IMR-90 (cell line): ENCODE measurements at regions not wholly inside any gene's neighbourhood (a gene's known extent, or its start where the extent isn't known, plus 50 kb on each side); places are given as distances from the start of the nearest gene placed in this dataset.

ENCODE experiments used
- ATAC-seq: fragments of 200-7000 bp; cut with Tn5 transposase; 2 replicates; pipeline ENCODE4 v1.9.1; 2020; ENCODE audit warnings: low read depth, mild to moderate bottlenecking, moderate library complexity
- BruUV-seq: library from RNA; stranded (reverse); fragments of 400-500 nt; replicated peaks from 2 replicates; lab custom pipeline; 2021; lab: Mats Ljungman, UMichigan
- CTCF ChIA-PET: fragments of 300-600 bp; formaldehyde crosslinking; extraction: SDS; loops from one replicate; lab custom pipeline; 2021; ENCODE audit warnings: antibody characterized with exemption; lab: Yijun Ruan, JAX
- POLR2A ChIA-PET: fragments of 300-600 bp; sonication (Branson Sonifier 250); formaldehyde crosslinking; loops from one replicate; lab custom pipeline; 2022; ENCODE audit warnings: antibody characterized with exemption; ENCODE audit not compliant: unreplicated experiment; lab: Charles Lee
- DNase-seq: peaks from one replicate; pipeline ENCODE4 v3.0.0; 2013
- H2AFZ ChIP-seq: replicated peaks from 2 replicates; pipeline ENCODE3; 2013; ENCODE audit warnings: low read length, mild to moderate bottlenecking; ENCODE audit not compliant: poor library complexity
- H2AK5ac ChIP-seq: 2 replicates; pipeline ENCODE4 v1.6.1; 2013; ENCODE audit warnings: low read depth, low read length, inconsistent platforms
- H2AK9ac ChIP-seq: replicated peaks from 2 replicates; pipeline ENCODE3; 2013; ENCODE audit warnings: mild to moderate bottlenecking, low read depth, low read length, moderate library complexity; ENCODE audit not compliant: poor library complexity
- H2BK120ac ChIP-seq: 2 replicates; pipeline ENCODE4 v1.6.1; 2013; ENCODE audit warnings: low read depth, low read length, inconsistent platforms
- H2BK15ac ChIP-seq: 3 replicates; pipeline ENCODE4 v1.6.1; 2013; ENCODE audit warnings: low read depth, low read length, inconsistent platforms
- H2BK20ac ChIP-seq: 2 replicates; pipeline ENCODE4 v1.6.1; 2013; ENCODE audit warnings: low read depth, mild to moderate bottlenecking, inconsistent platforms, low read length, moderate library complexity
- H2BK5ac ChIP-seq: 2 replicates; pipeline ENCODE4 v1.6.1; 2013; ENCODE audit warnings: mild to moderate bottlenecking, low read depth, low read length, inconsistent platforms; ENCODE audit not compliant: poor library complexity, severe bottlenecking
- H3K14ac ChIP-seq: replicated peaks from 2 replicates; pipeline ENCODE4 v1.6.1; 2013; ENCODE audit warnings: low read depth, low read length, inconsistent platforms
- H3K18ac ChIP-seq: 2 replicates; pipeline ENCODE4 v1.6.1; 2013; ENCODE audit warnings: low read depth, low read length, control low read depth
- H3K23ac ChIP-seq: 2 replicates; pipeline ENCODE4 v1.6.1; 2013; ENCODE audit warnings: low read depth, low read length, inconsistent platforms
- H3K27ac ChIP-seq: 2 replicates; pipeline ENCODE4 v1.5.1; 2013; ENCODE audit warnings: mild to moderate bottlenecking, control low read depth, low read length; ENCODE audit not compliant: insufficient read depth
- H3K27me3 ChIP-seq: 2 replicates; pipeline ENCODE4 v1.6.1; 2013; ENCODE audit warnings: low read length; ENCODE audit not compliant: control insufficient read depth, insufficient read depth
- H3K36me3 ChIP-seq: 2 replicates; pipeline ENCODE4 v1.6.1; 2013; ENCODE audit warnings: low read length, mixed read lengths; ENCODE audit not compliant: control insufficient read depth, insufficient read depth
- H3K4ac ChIP-seq: 2 replicates; pipeline ENCODE4 v1.6.1; 2013; ENCODE audit warnings: low read depth, low read length, inconsistent platforms
- H3K4me1 ChIP-seq: 2 replicates; pipeline ENCODE4 v1.6.1; 2013; ENCODE audit warnings: low read length, mixed read lengths; ENCODE audit not compliant: control insufficient read depth, insufficient read depth
- H3K4me2 ChIP-seq: 2 replicates; pipeline ENCODE4 v1.6.1; 2013; ENCODE audit warnings: low read depth, mild to moderate bottlenecking, control low read depth, low read length, moderate library complexity
- H3K4me3 ChIP-seq: 2 replicates; pipeline ENCODE4 v1.5.1; 2013; ENCODE audit warnings: low read depth, mild to moderate bottlenecking, control low read depth, low read length, moderate library complexity; ENCODE audit not compliant: insufficient read depth
- H3K56ac ChIP-seq: 2 replicates; pipeline ENCODE4 v1.6.1; 2013; ENCODE audit warnings: low read length, inconsistent platforms; ENCODE audit not compliant: insufficient read depth; ENCODE audit errors: extremely low read depth
- H3K79me1 ChIP-seq, 2 experiments: 2 replicates each; pipeline ENCODE4 v1.6.1; 2013; ENCODE audit warnings: low read length in 2 of 2, inconsistent platforms in 1 of 2, low read depth in 1 of 2
- H3K9ac ChIP-seq: 2 replicates; pipeline ENCODE4 v1.6.1; 2013; ENCODE audit warnings: low read depth, low read length, control low read depth
- H3K9me1 ChIP-seq: 2 replicates; pipeline ENCODE4 v1.6.1; 2013; ENCODE audit warnings: low read length, inconsistent platforms; ENCODE audit not compliant: insufficient read depth
- H3K9me3 ChIP-seq: 2 replicates; pipeline ENCODE4 v1.6.1; 2013; ENCODE audit warnings: low read length; ENCODE audit not compliant: control insufficient read depth, insufficient read depth
- H4K20me1 ChIP-seq: 2 replicates; pipeline ENCODE4 v1.6.1; 2013; ENCODE audit warnings: low read length, inconsistent platforms; ENCODE audit not compliant: insufficient read depth
- H4K5ac ChIP-seq: 2 replicates; pipeline ENCODE4 v1.6.1; 2013; ENCODE audit warnings: mild to moderate bottlenecking, low read depth, low read length, control low read depth
- H4K8ac ChIP-seq, 2 experiments: 2 replicates each; pipeline ENCODE4 v1.6.1; 2013; ENCODE audit warnings: low read depth in 2 of 2, low read length in 2 of 2, control low read depth in 1 of 2, inconsistent platforms in 1 of 2
- H4K91ac ChIP-seq: 2 replicates; pipeline ENCODE4 v1.6.1; 2013; ENCODE audit warnings: low read depth, low read length, inconsistent platforms; ENCODE audit not compliant: insufficient read depth
- BHLHE40 ChIP-seq: fragments of 150-350 bp; IDR thresholded peaks from 2 replicates; pipeline ENCODE4 v1.6.1; 2016; ENCODE audit warnings: mild to moderate bottlenecking, low read depth, low read length
- CHD1 ChIP-seq: IDR thresholded peaks from 2 replicates; pipeline ENCODE4 v1.6.1; 2012; ENCODE audit warnings: low read depth, low read length, improper control_type of control experiment
- MAFK ChIP-seq: IDR thresholded peaks from 2 replicates; pipeline ENCODE4 v1.6.1; 2012; ENCODE audit warnings: low read depth, low read length, improper control_type of control experiment
- MAZ ChIP-seq: IDR thresholded peaks from 2 replicates; pipeline ENCODE4 v1.6.1; 2012; ENCODE audit warnings: low read depth, mild to moderate bottlenecking, low read length, improper control_type of control experiment, moderate library complexity, borderline replicate concordance
- MXI1 ChIP-seq: IDR thresholded peaks from 2 replicates; pipeline ENCODE4 v1.6.1; 2012; ENCODE audit warnings: low read depth, mild to moderate bottlenecking, low read length, moderate library complexity, borderline replicate concordance
- NFE2L2 ChIP-seq: fragments of 150-350 bp; IDR thresholded peaks from 2 replicates; pipeline ENCODE4 v1.6.1; 2016; ENCODE audit warnings: low read depth, mild to moderate bottlenecking, low read length
- POLR2A ChIP-seq: IDR thresholded peaks from 2 replicates; pipeline ENCODE4 v1.6.1; 2012; ENCODE audit warnings: mild to moderate bottlenecking, low read depth, low read length
- dilution Hi-C: fragments of 300-500 bp; cut with HindIII; formaldehyde crosslinking; loops from one replicate; pipeline ENCODE4 v1.14.3; 2018; ENCODE audit warnings: low sequenced_read_pairs; ENCODE audit not compliant: unreplicated experiment
- in situ Hi-C: fragments of 300-500 bp; cut with MboI; formaldehyde crosslinking; loops from 3 replicates; pipeline ENCODE4 v1.14.3; 2019; ENCODE audit warnings: low sequenced_read_pairs, inconsistent platforms, mixed read lengths
- intact Hi-C: fragments of 100-400 bp; cut with micrococcal nuclease; formaldehyde crosslinking; loops from 2 replicates; pipeline ENCODE4 v1.10.0; 2022
- TF ChIP-seq, protein P1 (sequence below): fragments of 150-350 bp; IDR thresholded peaks from 2 replicates; pipeline ENCODE4 v1.6.1; 2016; ENCODE audit warnings: low read depth, mild to moderate bottlenecking, low read length, moderate library complexity, borderline replicate concordance

DNA sequence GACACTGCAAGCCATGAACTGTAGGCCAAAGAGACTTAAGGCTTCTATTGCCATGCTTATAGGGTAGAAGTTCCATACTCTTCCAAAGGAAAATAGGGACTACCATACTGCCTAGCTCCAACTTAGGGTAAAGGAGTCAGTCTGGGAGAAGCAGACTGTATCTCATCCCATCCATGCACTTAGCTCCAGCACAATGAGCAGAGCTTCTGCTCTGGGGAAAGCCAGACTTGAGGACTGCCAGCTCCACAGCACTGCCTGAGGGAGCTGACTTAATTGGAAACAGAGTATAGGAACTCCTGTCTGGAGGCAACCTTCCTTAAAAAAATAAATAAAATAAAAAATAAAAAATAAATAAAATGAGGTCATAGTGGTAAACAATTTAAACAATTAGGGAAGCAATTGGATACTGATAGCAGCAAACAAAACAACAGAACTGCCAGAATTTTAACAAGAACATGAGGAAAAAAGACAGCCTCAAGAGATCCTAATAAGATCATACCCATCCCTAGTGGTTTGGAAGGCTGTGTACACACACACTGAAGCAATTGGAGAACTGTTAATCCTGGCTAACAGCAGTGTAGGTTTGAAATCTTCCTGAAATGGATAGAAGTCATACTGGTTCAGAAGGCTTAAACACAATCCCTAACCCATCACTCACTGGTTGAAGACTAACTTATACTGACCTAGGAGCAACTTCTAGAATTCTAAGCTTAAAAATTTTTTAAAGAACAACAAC lies 550.1 kb downstream of the TBC1D4 start:
- H3K4me2 ChIP-seq, result no peak overlapping the region
- H3K27ac ChIP-seq, result no peak overlapping the region
- no peak overlapping the region for H3K4ac ChIP-seq
- dilution Hi-C loops, result no loop called here
- H3K27me3 ChIP-seq, result no peaks in the 10 kb centered on the region
- H2AFZ ChIP-seq, result no peak overlapping the region
- no peak overlapping the region for H2BK15ac ChIP-seq
- ChIA-PET POLR2A (interaction anchor here (0.6 kb wide), 1 partner anchor 288 kb away, joined by 4 read pairs; no protein-coding TSS in a partner anchor), CTCF (no interaction called here)
- H3K18ac ChIP-seq, result no peak overlapping the region
- no peak overlapping the region for H3K23ac ChIP-seq
- H2AK5ac ChIP-seq, result no peak overlapping the region
- H3K9ac ChIP-seq, result no peak overlapping the region
- H3K4me1 ChIP-seq, result no peaks in the 10 kb centered on the region
- no peak overlapping the region for H2BK5ac ChIP-seq
- H3K14ac ChIP-seq, result no peak overlapping the region
- H3K4me3 ChIP-seq, result no peak overlapping the region
- DNase-seq, result no peak
- no peak for ATAC-seq
- H2BK20ac ChIP-seq, result no peak overlapping the region
- no peak overlapping the region for H2AK9ac ChIP-seq
- H4K91ac ChIP-seq, result no peak overlapping the region
- intact Hi-C loops, result no loop called here
- H2BK120ac ChIP-seq, result no peak overlapping the region
- no peak overlapping the region for H4K8ac ChIP-seq
- no peaks in the 10 kb centered on the region for H3K79me1 ChIP-seq
- no peaks in the 10 kb centered on the region for H4K20me1 ChIP-seq
- H4K5ac ChIP-seq, result no peak overlapping the region
- no peaks in the 10 kb centered on the region for H3K9me1 ChIP-seq
- no peaks in the 10 kb centered on the region for H3K9me3 ChIP-seq
- no peak overlapping the region for H3K56ac ChIP-seq
- no TSS peak for BruUV-seq
- no peak for TF ChIP-seq POLR2A
- TF ChIP-seq MAFK, result no peak
- TF ChIP-seq CHD1, result no peak
- no peak for TF ChIP-seq BHLHE40
- TF ChIP-seq NFE2L2, result no peak
- no peak for TF ChIP-seq MAZ
- TF ChIP-seq MXI1, result no peak
- TF ChIP-seq, protein P1, sequence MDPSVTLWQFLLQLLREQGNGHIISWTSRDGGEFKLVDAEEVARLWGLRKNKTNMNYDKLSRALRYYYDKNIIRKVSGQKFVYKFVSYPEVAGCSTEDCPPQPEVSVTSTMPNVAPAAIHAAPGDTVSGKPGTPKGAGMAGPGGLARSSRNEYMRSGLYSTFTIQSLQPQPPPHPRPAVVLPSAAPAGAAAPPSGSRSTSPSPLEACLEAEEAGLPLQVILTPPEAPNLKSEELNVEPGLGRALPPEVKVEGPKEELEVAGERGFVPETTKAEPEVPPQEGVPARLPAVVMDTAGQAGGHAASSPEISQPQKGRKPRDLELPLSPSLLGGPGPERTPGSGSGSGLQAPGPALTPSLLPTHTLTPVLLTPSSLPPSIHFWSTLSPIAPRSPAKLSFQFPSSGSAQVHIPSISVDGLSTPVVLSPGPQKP, result no peak
- H3K36me3 ChIP-seq, result no peaks in the 10 kb centered on the region
- in situ Hi-C loops, result no loop called here
